Bronchial epithelial cell (primary cell): ENCODE measurements at regions not wholly inside any gene's neighbourhood (a gene's known extent, or its start where the extent isn't known, plus 50 kb on each side); places are given as distances from the start of the nearest gene placed in this dataset.
"Not testable (repeated sequence)": the region's sequence is repeated elsewhere in the genome, so short reads cannot be mapped to it uniquely, and the experiment has no call there.

Experiments
- DNase-seq: peaks from one replicate; pipeline ENCODE4 v3.0.0-alpha.2; 2010; ENCODE audit warnings: low read depth
- FAIRE-seq: peaks from 2 replicates; lab custom pipeline; 2011; peaks lifted over from hg19 to GRCh38; lab: Jason Lieb, UNC
- H3K27me3 ChIP-seq: 2 replicates; pipeline ENCODE4 v1.5.1; 2011; ENCODE audit warnings: low read length; ENCODE audit not compliant: control insufficient read depth, insufficient read depth
- H3K36me3 ChIP-seq: 2 replicates; pipeline ENCODE4 v1.5.1; 2011; ENCODE audit warnings: low read length; ENCODE audit not compliant: control insufficient read depth, insufficient read depth
- H3K4me3 ChIP-seq: 2 replicates; pipeline ENCODE4 v1.5.1; 2011; ENCODE audit warnings: mild to moderate bottlenecking, low read depth, low read length, control low read depth
- TF ChIP-seq, protein P1 (sequence below): IDR thresholded peaks from 2 replicates; pipeline ENCODE4 v1.5.1; 2011; ENCODE audit warnings: mild to moderate bottlenecking, moderate library complexity, low read length, control low read depth, inconsistent platforms; ENCODE audit not compliant: insufficient read depth, severe bottlenecking

DNA sequence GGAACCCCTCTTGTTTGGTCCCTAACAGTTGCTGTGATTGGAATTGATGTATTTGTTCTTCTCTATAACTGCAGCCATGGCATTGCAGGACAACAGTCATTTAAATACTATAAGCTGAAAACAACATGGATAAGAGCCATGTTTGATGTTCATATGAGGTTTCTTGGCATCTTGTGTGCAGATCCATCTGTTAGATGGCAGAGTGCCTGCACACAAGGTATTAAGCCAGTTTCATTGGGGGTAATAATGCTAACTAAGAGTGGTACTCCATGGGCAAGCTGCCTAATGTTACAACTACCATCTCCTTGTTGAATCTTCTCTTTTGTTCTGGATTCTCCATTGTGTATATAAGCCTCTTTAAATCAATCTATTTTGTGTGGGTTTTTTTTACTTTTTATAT is 206.0 kb upstream of the CHORDC1 start:
- H3K36me3 ChIP-seq = no peaks in the 10 kb centered on the region
- FAIRE-seq = no peak

DNA sequence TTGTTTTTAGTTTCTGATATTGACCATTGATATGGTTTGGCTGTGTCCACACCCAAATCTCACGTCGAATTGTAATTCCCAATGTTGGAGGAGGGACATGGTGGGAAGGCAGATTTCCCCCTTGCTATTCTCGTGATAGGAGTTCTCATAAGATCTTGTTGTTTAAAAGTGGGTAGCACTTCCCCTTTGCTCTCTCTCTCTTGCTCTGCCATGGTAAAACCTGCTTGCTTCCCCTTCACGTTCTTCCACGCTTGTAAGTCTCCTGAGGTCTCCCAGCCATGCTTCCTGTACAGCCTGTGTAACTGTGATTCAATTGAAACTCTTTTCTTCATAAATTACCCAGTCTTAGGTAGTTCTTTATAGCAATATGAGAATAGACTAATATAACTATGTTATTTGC is 203.6 kb upstream of the CHORDC1 start:
- H3K27me3 ChIP-seq = no peaks in the 10 kb centered on the region
- FAIRE-seq (no peak), DNase-seq (no peak)
- H3K36me3 ChIP-seq = no peaks in the 10 kb centered on the region
- H3K4me3 ChIP-seq = no peak overlapping the region
- TF ChIP-seq, protein P1, sequence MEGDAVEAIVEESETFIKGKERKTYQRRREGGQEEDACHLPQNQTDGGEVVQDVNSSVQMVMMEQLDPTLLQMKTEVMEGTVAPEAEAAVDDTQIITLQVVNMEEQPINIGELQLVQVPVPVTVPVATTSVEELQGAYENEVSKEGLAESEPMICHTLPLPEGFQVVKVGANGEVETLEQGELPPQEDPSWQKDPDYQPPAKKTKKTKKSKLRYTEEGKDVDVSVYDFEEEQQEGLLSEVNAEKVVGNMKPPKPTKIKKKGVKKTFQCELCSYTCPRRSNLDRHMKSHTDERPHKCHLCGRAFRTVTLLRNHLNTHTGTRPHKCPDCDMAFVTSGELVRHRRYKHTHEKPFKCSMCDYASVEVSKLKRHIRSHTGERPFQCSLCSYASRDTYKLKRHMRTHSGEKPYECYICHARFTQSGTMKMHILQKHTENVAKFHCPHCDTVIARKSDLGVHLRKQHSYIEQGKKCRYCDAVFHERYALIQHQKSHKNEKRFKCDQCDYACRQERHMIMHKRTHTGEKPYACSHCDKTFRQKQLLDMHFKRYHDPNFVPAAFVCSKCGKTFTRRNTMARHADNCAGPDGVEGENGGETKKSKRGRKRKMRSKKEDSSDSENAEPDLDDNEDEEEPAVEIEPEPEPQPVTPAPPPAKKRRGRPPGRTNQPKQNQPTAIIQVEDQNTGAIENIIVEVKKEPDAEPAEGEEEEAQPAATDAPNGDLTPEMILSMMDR = no peak

More for the DNA sequence above, 206.0 kb upstream of the CHORDC1 start:
- TF ChIP-seq, protein P1 = no peak
- no peaks in the 10 kb centered on the region for H3K27me3 ChIP-seq
- DNase-seq = no peak
- no peak overlapping the region for H3K4me3 ChIP-seq

DNA sequence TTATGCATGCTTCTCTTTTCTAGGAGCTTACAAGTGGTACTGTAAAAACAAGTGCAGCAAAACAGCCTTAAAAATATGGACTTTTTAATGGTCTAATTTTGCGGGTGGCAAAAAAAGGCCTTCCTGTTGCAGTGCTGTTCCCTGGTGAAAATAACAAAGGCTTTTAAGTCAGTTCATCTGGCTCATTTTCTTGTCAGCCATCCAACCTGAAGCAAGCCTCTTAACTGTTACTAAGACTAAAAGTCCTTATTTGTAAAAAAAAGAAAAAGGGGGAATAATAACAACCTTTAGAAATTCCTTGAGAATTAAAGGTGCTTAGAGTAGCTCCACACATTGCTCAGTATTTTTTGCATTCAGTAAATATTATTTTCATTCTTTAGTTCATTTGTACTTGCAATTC is 200.5 kb upstream of the CHORDC1 start:
- H3K4me3 ChIP-seq = no peak overlapping the region
- no peak for FAIRE-seq
- DNase-seq = peak; percentile 14
- no peaks in the 10 kb centered on the region for H3K36me3 ChIP-seq
- no peaks in the 10 kb centered on the region for H3K27me3 ChIP-seq
- TF ChIP-seq, protein P1 = no peak

DNA sequence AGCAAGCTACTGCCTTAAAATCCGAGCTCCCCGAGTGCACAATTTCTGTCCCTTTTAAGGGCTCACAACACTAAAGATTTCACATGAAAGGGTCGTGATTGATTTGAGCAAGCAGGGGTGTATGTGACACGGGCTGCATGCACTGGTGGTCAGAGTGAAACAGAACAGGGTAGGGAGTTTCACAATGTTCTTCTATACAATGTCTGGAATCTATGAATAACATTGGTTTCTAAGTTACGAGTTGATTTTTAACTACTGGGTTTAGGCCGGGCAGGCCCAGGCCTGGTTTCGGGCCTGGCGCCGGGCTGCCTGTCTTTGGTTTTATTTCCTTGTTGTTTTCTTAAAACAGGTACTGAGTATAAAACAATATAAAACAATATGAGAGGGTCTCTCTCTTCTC is 199.9 kb upstream of the CHORDC1 start:
- peak; percentile 20 for DNase-seq
- H3K36me3 ChIP-seq, H3K27me3 ChIP-seq, H3K4me3 ChIP-seq, FAIRE-seq: not testable (repeated sequence)

DNA sequence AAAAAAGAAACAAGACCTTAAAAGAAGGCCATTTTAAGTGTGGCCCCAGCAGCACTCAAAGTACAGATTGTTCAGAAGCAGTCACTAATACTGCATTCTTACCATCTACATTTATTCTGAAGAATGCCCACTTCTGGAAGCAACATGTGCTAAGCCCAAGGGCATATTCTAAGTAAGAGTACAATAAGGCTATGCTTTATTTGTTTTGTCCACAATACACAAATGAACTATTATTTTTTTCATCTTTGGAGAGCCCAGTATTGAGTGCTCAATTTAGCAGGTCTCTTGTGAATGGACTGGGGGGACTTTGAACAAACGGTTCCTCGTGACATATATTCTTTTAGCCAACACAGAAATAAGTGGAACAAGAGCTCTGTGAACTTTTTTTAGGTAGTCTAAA is 191.4 kb upstream of the CHORDC1 start:
- DNase-seq (no peak), FAIRE-seq (no peak)
- Histone ChIP-seq H3K27me3 (no peaks in the 10 kb centered on the region), H3K36me3 (no peaks in the 10 kb centered on the region), H3K4me3 (no peak overlapping the region)
- TF ChIP-seq, protein P1 = no peak

DNA sequence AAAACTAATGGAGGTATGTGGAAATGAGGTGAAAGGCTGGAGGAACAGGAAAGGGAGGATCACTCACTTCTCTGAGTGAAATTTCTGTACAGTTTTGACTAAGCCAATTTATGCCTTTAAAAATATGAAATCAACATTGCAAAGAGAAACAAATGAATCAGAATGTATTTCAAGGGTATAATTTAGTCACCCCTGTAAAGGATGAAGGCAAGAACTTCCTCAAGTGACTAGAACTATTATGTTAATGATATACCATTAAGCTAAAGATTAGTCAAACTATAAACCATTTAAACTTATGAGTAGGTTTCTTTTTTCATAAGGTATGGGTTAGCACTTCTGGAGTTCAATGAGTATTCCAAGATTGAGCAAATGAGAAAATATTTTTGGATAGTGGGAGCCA is 184.5 kb upstream of the CHORDC1 start:
- TF ChIP-seq, protein P1 = no peak
- FAIRE-seq (no peak), DNase-seq (no peak)
- Histone ChIP-seq H3K36me3 (no peaks in the 10 kb centered on the region), H3K27me3 (no peaks in the 10 kb centered on the region), H3K4me3 (no peak overlapping the region)
